ENCODE measurements at regions not wholly inside any gene's neighbourhood (a gene's known extent, or its start where the extent isn't known, plus 50 kb on each side); places are given as distances from the start of the nearest gene placed in this dataset.

DNA sequence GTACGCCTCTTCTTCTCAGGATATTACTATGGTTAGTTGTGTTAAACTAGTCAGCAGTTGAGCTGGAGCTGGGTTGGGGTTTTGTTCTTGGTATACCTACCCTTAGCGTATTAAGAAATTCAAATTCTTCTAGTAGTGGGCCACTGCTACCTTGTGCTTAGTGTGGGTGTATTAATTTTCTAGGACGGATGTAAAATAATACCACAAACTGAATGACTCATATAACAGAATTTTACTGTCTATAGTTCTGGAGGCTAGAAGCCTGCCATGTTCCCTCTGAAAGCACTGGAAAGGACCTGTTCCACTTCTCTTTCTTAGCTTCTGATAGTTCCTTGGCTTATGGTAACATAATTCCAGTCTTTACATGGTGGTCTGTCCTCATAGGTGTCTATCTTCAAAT is 1274.7 kb downstream of the ADGRL3 start:
- H3K4me3 ChIP-seq (ENCODE audit: insufficient read depth, low read depth, low read length), result no peak overlapping the region

More for the DNA sequence above, 1274.7 kb downstream of the ADGRL3 start:
- peaks cover 7% of the 10 kb centered on the region for H3K9me3 ChIP-seq (ENCODE audit: control insufficient read depth, insufficient read depth, low read length)
- TF ChIP-seq BHLHE40 (IDR thresholded peaks at IDR 0.05; ENCODE audit: low read depth, low read length) (no peak), CHD1 (IDR thresholded peaks at IDR 0.05; ENCODE audit: low read depth, low read length) (no peak), FOS (IDR thresholded peaks at IDR 0.05; ENCODE audit: low read depth, low read length) (no peak), CEBPB (IDR thresholded peaks at IDR 0.05; ENCODE audit: low read depth, low read length) (no peak), MAFK (IDR thresholded peaks at IDR 0.05; ENCODE audit: low read depth, low read length) (no peak)
- TF ChIP-seq, protein P1, sequence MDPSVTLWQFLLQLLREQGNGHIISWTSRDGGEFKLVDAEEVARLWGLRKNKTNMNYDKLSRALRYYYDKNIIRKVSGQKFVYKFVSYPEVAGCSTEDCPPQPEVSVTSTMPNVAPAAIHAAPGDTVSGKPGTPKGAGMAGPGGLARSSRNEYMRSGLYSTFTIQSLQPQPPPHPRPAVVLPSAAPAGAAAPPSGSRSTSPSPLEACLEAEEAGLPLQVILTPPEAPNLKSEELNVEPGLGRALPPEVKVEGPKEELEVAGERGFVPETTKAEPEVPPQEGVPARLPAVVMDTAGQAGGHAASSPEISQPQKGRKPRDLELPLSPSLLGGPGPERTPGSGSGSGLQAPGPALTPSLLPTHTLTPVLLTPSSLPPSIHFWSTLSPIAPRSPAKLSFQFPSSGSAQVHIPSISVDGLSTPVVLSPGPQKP (IDR thresholded peaks at IDR 0.05; ENCODE audit: borderline replicate concordance, low read depth, low read length), result no peak
- TF ChIP-seq, protein P2, sequence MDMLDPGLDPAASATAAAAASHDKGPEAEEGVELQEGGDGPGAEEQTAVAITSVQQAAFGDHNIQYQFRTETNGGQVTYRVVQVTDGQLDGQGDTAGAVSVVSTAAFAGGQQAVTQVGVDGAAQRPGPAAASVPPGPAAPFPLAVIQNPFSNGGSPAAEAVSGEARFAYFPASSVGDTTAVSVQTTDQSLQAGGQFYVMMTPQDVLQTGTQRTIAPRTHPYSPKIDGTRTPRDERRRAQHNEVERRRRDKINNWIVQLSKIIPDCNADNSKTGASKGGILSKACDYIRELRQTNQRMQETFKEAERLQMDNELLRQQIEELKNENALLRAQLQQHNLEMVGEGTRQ (IDR thresholded peaks at IDR 0.05; ENCODE audit: low read depth, low read length), result no peak
- H3K4me1 ChIP-seq (ENCODE audit: control insufficient read depth, insufficient read depth, low read length), result no peaks in the 10 kb centered on the region
- H2BK5ac ChIP-seq (ENCODE audit: low read depth, low read length, poor library complexity, severe bottlenecking), result no peak overlapping the region
- in situ Hi-C loops (cut with MboI; ENCODE audit: low sequenced_read_pairs), result no loop called here
- dilution Hi-C loops (cut with HindIII; ENCODE audit: low sequenced_read_pairs, unreplicated experiment), result no loop called here
- ChIA-PET POLR2A (ENCODE audit: unreplicated experiment) (no interaction called here), CTCF (no interaction called here)
- H3K18ac ChIP-seq (ENCODE audit: low read depth, low read length), result no peak overlapping the region
- H2AK5ac ChIP-seq (ENCODE audit: low read depth, low read length), result no peak overlapping the region
- no peak overlapping the region for H3K27ac ChIP-seq (ENCODE audit: insufficient read depth, low read length)
- no peak overlapping the region for H3K4me2 ChIP-seq (ENCODE audit: low read depth, low read length)
- H3K79me1 ChIP-seq (ENCODE audit: low read depth in 1 of 2, low read length in 2 of 2), result no peaks in the 10 kb centered on the region
- no peak overlapping the region for H3K4ac ChIP-seq (ENCODE audit: low read depth, low read length)
- no peak overlapping the region for H3K56ac ChIP-seq (ENCODE audit: extremely low read depth, insufficient read depth, low read length)
- H2BK20ac ChIP-seq (ENCODE audit: low read depth, low read length), result no peak overlapping the region
- no peaks in the 10 kb centered on the region for H3K9me1 ChIP-seq (ENCODE audit: insufficient read depth, low read length)
- H2AK9ac ChIP-seq (replicated peaks; ENCODE audit: low read depth, low read length, poor library complexity), result no peak overlapping the region
- no peak overlapping the region for H2AFZ ChIP-seq (replicated peaks; ENCODE audit: low read length, poor library complexity)
- BruUV-seq (replicated peaks), result no TSS peak
- no peak overlapping the region for H3K14ac ChIP-seq (replicated peaks; ENCODE audit: low read depth, low read length)
- no peak overlapping the region for H3K23ac ChIP-seq (ENCODE audit: low read depth, low read length)
- no peak overlapping the region for H4K91ac ChIP-seq (ENCODE audit: insufficient read depth, low read depth, low read length)
- ATAC-seq (ENCODE audit: low read depth), result no peak
- no CpG with 5 or more reads among the region's 3 CpGs for WGBS, 2 experiments (ENCODE audit: extremely low coverage in 2 of 2, insufficient read length in 1 of 2)
- H4K20me1 ChIP-seq (ENCODE audit: insufficient read depth, low read length), result no peaks in the 10 kb centered on the region
- no peak overlapping the region for H4K8ac ChIP-seq (ENCODE audit: low read depth in 2 of 2, low read length in 2 of 2)
- no peaks in the 10 kb centered on the region for H3K36me3 ChIP-seq (ENCODE audit: control insufficient read depth, insufficient read depth, low read length)
- H2BK15ac ChIP-seq (ENCODE audit: low read depth, low read length), result no peak overlapping the region
- intact Hi-C loops (cut with micrococcal nuclease), result no loop called here
- DNase-seq, result no peak
- no peak overlapping the region for H2BK120ac ChIP-seq (ENCODE audit: low read depth, low read length)
- H3K9ac ChIP-seq (ENCODE audit: low read depth, low read length), result no peak overlapping the region
- H4K5ac ChIP-seq (ENCODE audit: low read depth, low read length), result no peak overlapping the region
- H3K27me3 ChIP-seq (ENCODE audit: control insufficient read depth, insufficient read depth, low read length), result no peaks in the 10 kb centered on the region

Measured in IMR-90 (cell line).